Esophagus squamous epithelium (tissue), 5 donors: ENCODE measurements at regions not wholly inside any gene's neighbourhood (a gene's known extent, or its start where the extent isn't known, plus 50 kb on each side); places are given as distances from the start of the nearest gene placed in this dataset.
"Not testable (repeated sequence)": the region's sequence is repeated elsewhere in the genome, so short reads cannot be mapped to it uniquely, and the experiment has no call there.

Experiments used
- DNase-seq: peaks from one replicate; lab custom pipeline; 2025; lab: John Stamatoyannopoulos, UW
- H3K27ac ChIP-seq, 4 donors: fragments of 200-600 bp; sonication (generic); one replicate each; pipeline ENCODE4 v1.5.1; 2016 to 2019; ENCODE audit warnings: mild to moderate bottlenecking in 1 of 4
- H3K27me3 ChIP-seq, 4 donors: fragments of 200-600 bp; sonication (generic); 1 replicate in 3 of 4; 2 replicates in 1 of 4; pipeline versions ENCODE4 v1.5.1 to v1.6.0; 2017 to 2021; ENCODE audit warnings: antibody characterized with exemption in 1 of 4
- H3K36me3 ChIP-seq, 3 donors: fragments of 200-600 bp; sonication (generic); one replicate each; pipeline ENCODE4 v1.5.1; 2016 to 2019
- H3K4me1 ChIP-seq, 3 donors: fragments of 200-600 bp; sonication (generic); one replicate each; pipeline ENCODE4 v1.5.1; 2017 to 2019
- H3K4me3 ChIP-seq, 4 donors: fragments of 200-600 bp; sonication (generic); 1 replicate in 3 of 4; 2 replicates in 1 of 4; pipeline ENCODE4 v1.5.1; 2016 to 2019; ENCODE audit warnings: mild to moderate bottlenecking in 2 of 4, moderate library complexity in 1 of 4
- H3K9me3 ChIP-seq, 3 donors: fragments of 200-600 bp; sonication (generic); one replicate each; pipeline ENCODE4 v1.5.1; 2016 to 2019
- CTCF ChIP-seq, 6 experiments: fragments of 450-650 bp in 4 of 6; fragments of 200-600 bp in 2 of 6; sonication (generic) in 2 of 6; IDR thresholded peaks; one replicate each; pipeline ENCODE4 v1.5.1; 2016 to 2019; ENCODE audit warnings: antibody characterized with exemption in 6 of 6, mild to moderate bottlenecking in 4 of 6, moderate library complexity in 4 of 6
- POLR2A ChIP-seq, 4 donors: fragments of 450-650 bp; IDR thresholded peaks; one replicate each; pipeline ENCODE4 v1.6.1; 2017; ENCODE audit warnings: antibody characterized with exemption in 4 of 4, mild to moderate bottlenecking in 4 of 4, moderate library complexity in 3 of 4
- WGBS, 2 donors: methylation state at CpG; one replicate each; pipeline ENCODE4 v1.1.5; 2018; 5-methylcytosine and 5-hydroxymethylcytosine counted together
- intact Hi-C: fragments of 100-400 bp; cut with DNase I; formaldehyde crosslinking; loops from one replicate; pipeline ENCODE4 v1.15.0; 2022
- donor health status: DM: yes; HTN: yes; CAD: no.

- intact Hi-C loops, result no loop called here
- TF ChIP-seq CTCF (IDR thresholded peaks at IDR 0.05) (peak in 5 of 6 experiments; percentile 38 to 72 (median 60)), POLR2A (IDR thresholded peaks at IDR 0.05) (no peak)
Measured at GRCh38 chr6:137571854-137572253, 77.7 kb upstream of the OLIG3 start.

GRCh38 chr6:137573739-137574138, 79.5 kb upstream of the OLIG3 start:
- peaks cover 0 to 16% (median 0%) of the 10 kb centered on the region in 4 donors for H3K27me3 ChIP-seq
- H3K9me3 ChIP-seq, result no peaks in the 10 kb centered on the region
- no peaks in the 10 kb centered on the region for H3K36me3 ChIP-seq
- no peak overlapping the region for H3K27ac ChIP-seq
- intact Hi-C loops, result no loop called here
- no peaks in the 10 kb centered on the region for H3K4me1 ChIP-seq
- TF ChIP-seq CTCF (IDR thresholded peaks at IDR 0.05) (no peak), POLR2A (IDR thresholded peaks at IDR 0.05) (no peak)
- WGBS, 2 donors, result 64 to 65% methylated on average over 4 of the region's 4 CpGs
- no peak overlapping the region for H3K4me3 ChIP-seq
- DNase-seq, result no peak

More at GRCh38 chr6:137571854-137572253, 77.7 kb upstream of the OLIG3 start:
- Histone ChIP-seq H3K27ac (no peak overlapping the region), H3K4me3 (no peak overlapping the region), H3K9me3 (no peaks in the 10 kb centered on the region), H3K27me3 (peaks cover 0 to 33% (median 0%) of the 10 kb centered on the region in 4 donors), H3K4me1 (no peaks in the 10 kb centered on the region), H3K36me3 (no peaks in the 10 kb centered on the region)
- DNase-seq, result no peak

- intact Hi-C loops, result no loop called here
- Histone ChIP-seq H3K4me1 (peaks cover 0 to 4% (median 0%) of the 10 kb centered on the region in 3 donors), H3K4me3 (no peak overlapping the region), H3K9me3 (no peaks in the 10 kb centered on the region), H3K27ac (no peak overlapping the region), H3K27me3 (peaks cover 0 to 1% (median 0%) of the 10 kb centered on the region in 4 donors), H3K36me3 (no peaks in the 10 kb centered on the region)
- TF ChIP-seq POLR2A (IDR thresholded peaks at IDR 0.05), result no peak
- TF ChIP-seq CTCF (IDR thresholded peaks at IDR 0.05), result no peak
- DNase-seq, result no peak
- 38 to 64% methylated on average over 2 of the region's 2 CpGs for WGBS, 2 donors
Measured at GRCh38 chr6:137579612-137580011, 85.4 kb upstream of the OLIG3 start.

- 72 to 76% methylated on average over 3 of the region's 3 CpGs for WGBS, 2 donors
- no peaks in the 10 kb centered on the region for H3K9me3 ChIP-seq
- intact Hi-C loops, result no loop called here
- H3K4me1 ChIP-seq, result peaks cover 0 to 4% (median 0%) of the 10 kb centered on the region in 3 donors
- no peaks in the 10 kb centered on the region for H3K27me3 ChIP-seq
- DNase-seq, result no peak
- H3K4me3 ChIP-seq, result no peak overlapping the region
- H3K27ac ChIP-seq, result no peak overlapping the region
- no peak for TF ChIP-seq CTCF (IDR thresholded peaks at IDR 0.05)
- no peak for TF ChIP-seq POLR2A (IDR thresholded peaks at IDR 0.05)
- no peaks in the 10 kb centered on the region for H3K36me3 ChIP-seq
Measured at GRCh38 chr6:137581019-137581707, 87.0 kb upstream of the OLIG3 start.

- H3K4me1 ChIP-seq, H3K9me3 ChIP-seq, H3K27me3 ChIP-seq, H3K27ac ChIP-seq, H3K36me3 ChIP-seq, DNase-seq, intact Hi-C loops, H3K4me3 ChIP-seq: not testable (repeated sequence)
- 87 to 91% methylated on average over 6 of the region's 6 CpGs for WGBS, 2 donors
Measured at GRCh38 chr6:137583519-137583918, 89.3 kb upstream of the OLIG3 start.
